Chondrocyte (in vitro differentiated cells): ENCODE measurements at regions not wholly inside any gene's neighbourhood (a gene's known extent, or its start where the extent isn't known, plus 50 kb on each side); places are given as distances from the start of the nearest gene placed in this dataset.
"Not testable (repeated sequence)": the region's sequence is repeated elsewhere in the genome, so short reads cannot be mapped to it uniquely, and the experiment has no call there.

Experiments
- DNase-seq: peaks from one replicate; pipeline ENCODE4 v3.0.0; 2021; ENCODE audit warnings: mixed read lengths, low spot score
- H3K27ac Mint-ChIP-seq: one replicate; pipeline ENCODE4 v1.8.0; 2021; ENCODE audit warnings: mild to moderate bottlenecking, moderate library complexity, mixed read lengths; ENCODE audit not compliant: unreplicated experiment
- H3K27me3 Mint-ChIP-seq: 2 replicates; pipeline ENCODE4 v1.8.0; 2021; ENCODE audit warnings: low read depth, mixed read lengths
- H3K36me3 Mint-ChIP-seq: 2 replicates; pipeline ENCODE4 v1.8.0; 2021; ENCODE audit warnings: low read depth, mixed read lengths
- H3K4me1 Mint-ChIP-seq: 2 replicates; pipeline ENCODE4 v1.8.0; 2021; ENCODE audit warnings: low read depth, mild to moderate bottlenecking, mixed read lengths
- H3K4me3 Mint-ChIP-seq: one replicate; pipeline ENCODE4 v1.8.0; 2021; ENCODE audit warnings: mild to moderate bottlenecking, moderate library complexity, mixed read lengths; ENCODE audit not compliant: unreplicated experiment
- H3K9me3 Mint-ChIP-seq: 2 replicates; pipeline ENCODE4 v1.8.0; 2021; ENCODE audit warnings: low read depth, mixed read lengths
- CTCF ChIP-seq: fragments of 200-600 bp; sonication (generic); IDR thresholded peaks from 2 replicates; pipeline ENCODE4 v1.5.0; 2021; ENCODE audit warnings: antibody characterized with exemption, mild to moderate bottlenecking, moderate library complexity

DNA sequence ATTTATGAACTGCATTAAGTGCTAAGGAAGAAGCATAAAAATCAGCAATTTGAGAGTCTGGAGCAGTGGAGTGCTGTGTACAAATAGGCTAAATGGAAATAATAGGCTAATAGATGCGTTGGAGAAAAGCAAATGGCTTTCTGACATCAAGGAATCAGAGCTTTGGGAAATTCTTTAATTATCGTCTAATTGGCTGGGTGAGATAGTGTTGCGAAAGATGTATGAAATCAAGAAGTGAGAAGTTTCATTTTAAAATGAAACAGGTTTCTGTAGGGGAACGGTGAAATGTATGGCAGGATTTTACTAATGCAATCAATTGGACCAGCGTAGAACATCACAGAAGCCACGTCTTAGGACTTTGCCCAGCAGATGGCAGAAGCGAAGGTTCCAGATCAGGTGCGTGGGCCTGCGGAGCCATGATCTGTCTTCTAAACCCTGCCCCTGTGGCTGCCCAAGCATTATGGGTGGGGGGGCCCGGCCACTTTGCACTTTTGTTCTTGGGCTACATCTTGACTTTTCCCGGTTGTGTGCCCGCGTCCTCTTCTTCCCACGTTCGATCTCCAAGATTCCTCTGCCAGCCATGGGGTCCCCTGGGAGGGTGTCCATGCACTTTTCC is 118.5 kb upstream of the SHISA3 start:
- Mint-ChIP-seq H3K9me3 (no peaks in the 10 kb centered on the region), H3K4me3 (no peak overlapping the region), H3K36me3 (no peaks in the 10 kb centered on the region), H3K27me3 (peaks cover 12% of the 10 kb centered on the region), H3K4me1 (peaks cover 8% of the 10 kb centered on the region), H3K27ac (no peak overlapping the region)
- peak; percentile 12 for TF ChIP-seq CTCF
- DNase-seq, result no peak

- TF ChIP-seq CTCF, result peak; percentile 79
- peaks cover 14% of the 10 kb centered on the region for H3K27me3 Mint-ChIP-seq
- no peak overlapping the region for H3K27ac Mint-ChIP-seq
- H3K4me1 Mint-ChIP-seq, result peaks cover 8% of the 10 kb centered on the region
- no peaks in the 10 kb centered on the region for H3K36me3 Mint-ChIP-seq
- no peaks in the 10 kb centered on the region for H3K9me3 Mint-ChIP-seq
- DNase-seq, result no peak
- no peak overlapping the region for H3K4me3 Mint-ChIP-seq
Measured at GRCh38 chr4:42280327-42281095, 116.8 kb upstream of the SHISA3 start.

DNA sequence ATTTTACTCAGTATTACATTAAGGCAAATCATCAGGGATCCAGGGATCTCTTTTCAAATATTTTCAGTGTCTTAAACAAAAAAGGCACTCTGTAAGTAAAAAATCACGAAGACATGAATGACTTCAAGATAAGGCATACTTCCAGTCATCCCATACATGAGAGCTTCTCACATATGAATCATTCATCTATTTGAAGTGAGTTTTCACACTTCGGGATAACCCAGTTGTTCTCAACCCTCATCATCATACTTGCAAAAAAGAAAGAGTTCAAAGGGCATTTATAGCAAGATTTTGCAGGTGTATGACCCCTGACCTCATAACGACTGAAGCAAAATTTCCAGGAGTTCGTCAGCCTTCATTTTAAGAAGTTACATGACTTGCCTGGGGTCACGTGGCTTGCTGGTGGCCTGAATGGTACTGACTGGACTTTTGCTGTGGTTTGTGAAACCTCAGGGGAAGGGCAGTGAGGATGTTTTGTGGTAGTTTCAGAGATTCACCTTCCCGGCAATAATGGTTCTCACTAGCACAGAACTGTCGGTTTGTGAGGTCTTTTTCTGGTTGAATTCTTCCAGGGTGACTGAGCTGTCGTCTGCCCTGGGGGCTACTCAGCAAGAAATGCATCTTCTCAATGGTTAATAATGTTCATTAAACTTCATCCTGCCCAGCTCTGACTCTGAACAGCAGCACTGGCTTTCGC is 115.8 kb upstream of the SHISA3 start:
- Mint-ChIP-seq H3K4me1 (peaks cover 8% of the 10 kb centered on the region), H3K27me3 (peaks cover 14% of the 10 kb centered on the region), H3K36me3 (no peaks in the 10 kb centered on the region), H3K9me3 (no peaks in the 10 kb centered on the region), H3K4me3 (no peak overlapping the region), H3K27ac (no peak overlapping the region)
- DNase-seq, result no peak
- no peak for TF ChIP-seq CTCF

DNA sequence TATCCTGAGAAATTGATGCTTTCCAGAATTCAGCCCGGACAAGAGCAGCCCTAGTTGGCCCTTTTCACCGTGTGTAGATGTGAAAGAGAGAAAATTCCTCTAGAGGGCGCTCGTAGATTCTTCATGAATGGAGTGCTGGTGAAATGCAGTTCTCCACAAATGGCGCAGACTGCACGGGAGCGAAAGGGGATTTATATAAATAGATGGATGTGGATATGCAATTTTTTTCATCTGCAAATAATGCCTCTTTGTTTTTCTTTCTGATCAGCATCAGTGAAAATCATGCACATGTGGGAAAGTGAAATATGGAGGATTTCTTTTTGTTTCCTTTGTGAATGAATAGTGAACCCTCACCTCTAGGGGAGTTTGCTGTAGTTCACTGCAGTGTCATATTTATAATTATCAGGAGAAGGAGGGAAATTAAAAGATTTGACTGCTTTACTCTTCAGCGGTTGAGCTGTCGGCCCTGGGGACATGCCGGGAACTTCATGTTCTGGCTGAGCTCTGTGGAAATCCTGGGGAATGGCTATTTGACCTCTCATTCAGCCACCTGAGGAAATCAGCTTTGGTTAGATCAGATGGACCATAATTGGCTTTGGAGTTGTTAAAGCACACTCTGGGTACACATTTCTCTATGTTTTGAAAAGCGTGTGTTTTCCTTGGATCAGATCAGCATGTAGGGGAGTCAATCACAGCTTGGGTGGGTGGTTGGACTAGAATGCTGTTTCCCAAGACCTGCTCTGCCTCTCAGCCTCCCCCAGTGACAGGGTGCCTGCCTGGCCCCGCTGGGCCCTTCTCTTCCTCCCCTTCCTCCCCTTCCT is 115.0 kb upstream of the SHISA3 start:
- peaks cover 12% of the 10 kb centered on the region for H3K27me3 Mint-ChIP-seq
- H3K9me3 Mint-ChIP-seq, result no peaks in the 10 kb centered on the region
- H3K27ac Mint-ChIP-seq, result no peak overlapping the region
- peak overlapping the region; percentile 3 for H3K4me3 Mint-ChIP-seq
- no peak for DNase-seq
- H3K4me1 Mint-ChIP-seq, result peaks cover 8% of the 10 kb centered on the region
- peak; percentile 90 for TF ChIP-seq CTCF
- H3K36me3 Mint-ChIP-seq, result no peaks in the 10 kb centered on the region

DNA sequence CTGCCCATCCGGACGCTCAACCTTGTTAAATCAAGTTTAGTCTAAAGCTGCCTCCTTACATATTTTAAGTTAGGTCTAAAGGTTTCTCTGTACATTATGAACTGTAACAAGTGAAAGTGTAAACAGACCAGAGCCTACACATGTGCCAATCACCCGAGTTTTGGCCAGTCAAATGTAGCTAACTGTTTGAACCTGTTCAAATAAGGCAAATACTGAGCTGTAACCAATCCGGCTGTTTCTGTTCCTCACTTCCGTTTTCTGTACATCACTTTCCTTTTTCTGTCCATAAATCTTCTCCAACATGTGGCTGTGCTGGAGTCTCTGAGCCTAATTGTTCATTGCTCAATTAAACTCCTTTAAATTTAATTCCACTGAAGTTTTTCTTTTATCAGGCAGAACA is 113.3 kb upstream of the SHISA3 start:
- no peak for TF ChIP-seq CTCF
- Mint-ChIP-seq H3K4me1 (peaks cover 8% of the 10 kb centered on the region), H3K27ac (no peak overlapping the region), H3K4me3 (no peak overlapping the region), H3K9me3 (no peaks in the 10 kb centered on the region), H3K27me3 (peaks cover 7% of the 10 kb centered on the region), H3K36me3 (no peaks in the 10 kb centered on the region)
- no peak for DNase-seq

DNA sequence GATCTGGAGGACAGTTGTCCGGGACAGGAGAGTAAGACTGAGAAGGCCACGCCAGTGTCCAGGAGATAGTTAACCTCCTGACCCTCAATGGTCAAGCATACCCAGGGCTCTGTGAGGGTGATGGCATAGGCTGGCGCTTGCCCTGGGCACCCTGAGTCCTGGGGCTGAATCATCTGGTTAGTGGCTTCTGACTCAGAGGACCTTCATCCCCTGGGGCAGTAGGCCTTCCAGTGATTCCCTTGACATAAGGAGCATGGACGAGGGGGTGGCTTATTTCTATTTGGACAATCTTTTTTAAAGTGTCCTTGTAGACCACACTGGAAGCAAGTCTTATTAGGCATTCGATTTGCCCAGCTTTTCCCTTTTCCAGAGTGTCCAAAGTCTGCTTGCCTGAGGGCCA is 108.4 kb upstream of the SHISA3 start:
- H3K27me3 Mint-ChIP-seq, H3K27ac Mint-ChIP-seq, H3K4me3 Mint-ChIP-seq, H3K9me3 Mint-ChIP-seq, H3K36me3 Mint-ChIP-seq, DNase-seq, H3K4me1 Mint-ChIP-seq: not testable (repeated sequence)

- not testable (repeated sequence) for H3K4me3 Mint-ChIP-seq, DNase-seq, H3K9me3 Mint-ChIP-seq, H3K36me3 Mint-ChIP-seq, H3K27ac Mint-ChIP-seq, H3K4me1 Mint-ChIP-seq
- peaks cover 13% of the 10 kb centered on the region for H3K27me3 Mint-ChIP-seq
Measured at GRCh38 chr4:42292192-42292591, 105.1 kb upstream of the SHISA3 start.
